Trophoblast cell (in vitro differentiated cells and primary cell): ENCODE measurements at regions not wholly inside any gene's neighbourhood (a gene's known extent, or its start where the extent isn't known, plus 50 kb on each side); places are given as distances from the start of the nearest gene placed in this dataset.
A peak's percentile ranks its signal among the peaks of the same experiment; 100 is the strongest.

Experiments
- DNase-seq, 2 donors: peaks; one replicate each; pipeline ENCODE4 v3.0.0-alpha.2; 2016
- H2AFZ ChIP-seq: 2 replicates; pipeline ENCODE4 v1.6.1; 2013; ENCODE audit warnings: low read length, moderate library complexity, mild to moderate bottlenecking; ENCODE audit not compliant: insufficient read depth, poor library complexity
- H2AK5ac ChIP-seq: 2 replicates; pipeline ENCODE4 v1.6.1; 2013; ENCODE audit warnings: mild to moderate bottlenecking, low read length
- H2BK120ac ChIP-seq: 2 replicates; pipeline ENCODE4 v1.6.1; 2013; ENCODE audit warnings: low read length, mild to moderate bottlenecking, moderate library complexity; ENCODE audit not compliant: insufficient read depth, poor library complexity
- H2BK12ac ChIP-seq: 2 replicates; pipeline ENCODE4 v1.6.1; 2013; ENCODE audit warnings: mild to moderate bottlenecking, low read length, moderate library complexity
- H2BK5ac ChIP-seq: 2 replicates; pipeline ENCODE4 v1.6.1; 2013; ENCODE audit warnings: low read length, low read depth, moderate library complexity, mild to moderate bottlenecking; ENCODE audit not compliant: poor library complexity
- H3K14ac ChIP-seq: 2 replicates; pipeline ENCODE4 v1.6.1; 2013; ENCODE audit warnings: mild to moderate bottlenecking, low read length
- H3K18ac ChIP-seq: 2 replicates; pipeline ENCODE4 v1.6.1; 2013; ENCODE audit warnings: mild to moderate bottlenecking, low read length
- H3K23ac ChIP-seq: 2 replicates; pipeline ENCODE4 v1.6.1; 2013; ENCODE audit warnings: low read length
- H3K27ac ChIP-seq: 2 replicates; pipeline ENCODE4 v1.5.1; 2013; ENCODE audit warnings: low read depth, mild to moderate bottlenecking, inconsistent platforms, low read length, moderate library complexity
- H3K27me3 ChIP-seq: 2 replicates; pipeline ENCODE4 v1.6.1; 2013; ENCODE audit warnings: inconsistent platforms, mild to moderate bottlenecking, low read length, moderate library complexity; ENCODE audit not compliant: insufficient read depth
- H3K36me3 ChIP-seq, 2 experiments: 1 replicate in 1 of 2; 2 replicates in 1 of 2; pipeline ENCODE4 v1.6.1; 2013; ENCODE audit warnings: low read length in 2 of 2, mild to moderate bottlenecking in 2 of 2, moderate library complexity in 1 of 2; ENCODE audit not compliant: insufficient read depth in 2 of 2, control insufficient read depth in 1 of 2
- H3K4ac ChIP-seq: 2 replicates; pipeline ENCODE4 v1.6.1; 2013; ENCODE audit warnings: low read depth, mild to moderate bottlenecking, low read length, moderate library complexity
- H3K4me1 ChIP-seq, 2 experiments: 1 replicate in 1 of 2; 2 replicates in 1 of 2; pipeline ENCODE4 v1.6.1; 2013; ENCODE audit warnings: low read length in 2 of 2, mild to moderate bottlenecking in 2 of 2, moderate library complexity in 1 of 2; ENCODE audit not compliant: insufficient read depth in 2 of 2, control insufficient read depth in 1 of 2
- H3K4me2 ChIP-seq: 2 replicates; pipeline ENCODE4 v1.6.1; 2013; ENCODE audit warnings: inconsistent platforms, mild to moderate bottlenecking, low read length, moderate library complexity
- H3K4me3 ChIP-seq: 2 replicates; pipeline ENCODE4 v1.5.1; 2013; ENCODE audit warnings: mild to moderate bottlenecking, low read depth, low read length, inconsistent platforms
- H3K79me1 ChIP-seq: one replicate; pipeline ENCODE4 v1.6.1; 2013; ENCODE audit warnings: low read length
- H3K79me2 ChIP-seq: 2 replicates; pipeline ENCODE4 v1.6.1; 2013; ENCODE audit warnings: low read length, mild to moderate bottlenecking; ENCODE audit not compliant: control insufficient read depth, insufficient read depth, poor library complexity
- H3K9ac ChIP-seq: 2 replicates; pipeline ENCODE4 v1.6.1; 2013; ENCODE audit warnings: mild to moderate bottlenecking, low read length
- H3K9me3 ChIP-seq: 2 replicates; pipeline ENCODE4 v1.6.1; 2013; ENCODE audit warnings: low read depth, mild to moderate bottlenecking, control low read depth, inconsistent platforms, low read length; ENCODE audit not compliant: insufficient read depth
- H4K12ac ChIP-seq: 2 replicates; pipeline ENCODE4 v1.6.1; 2013; ENCODE audit warnings: low read depth, mild to moderate bottlenecking, low read length, moderate library complexity
- H4K8ac ChIP-seq: 2 replicates; pipeline ENCODE4 v1.6.1; 2013; ENCODE audit warnings: low read depth, mild to moderate bottlenecking, low read length, moderate library complexity
- H4K91ac ChIP-seq: one replicate; pipeline ENCODE4 v1.6.1; 2013; ENCODE audit warnings: low read depth, mild to moderate bottlenecking, low read length, moderate library complexity
- WGBS: extraction: QIAGEN DNeasy Blood & Tissue Kit; methylation state at CpG from one replicate; pipeline ENCODE4 v1.1.7; 2013; ENCODE audit warnings: missing lambda C conversion rate; ENCODE audit not compliant: insufficient read length, insufficient coverage; ENCODE audit errors: extremely low coverage; 5-methylcytosine and 5-hydroxymethylcytosine counted together

DNA sequence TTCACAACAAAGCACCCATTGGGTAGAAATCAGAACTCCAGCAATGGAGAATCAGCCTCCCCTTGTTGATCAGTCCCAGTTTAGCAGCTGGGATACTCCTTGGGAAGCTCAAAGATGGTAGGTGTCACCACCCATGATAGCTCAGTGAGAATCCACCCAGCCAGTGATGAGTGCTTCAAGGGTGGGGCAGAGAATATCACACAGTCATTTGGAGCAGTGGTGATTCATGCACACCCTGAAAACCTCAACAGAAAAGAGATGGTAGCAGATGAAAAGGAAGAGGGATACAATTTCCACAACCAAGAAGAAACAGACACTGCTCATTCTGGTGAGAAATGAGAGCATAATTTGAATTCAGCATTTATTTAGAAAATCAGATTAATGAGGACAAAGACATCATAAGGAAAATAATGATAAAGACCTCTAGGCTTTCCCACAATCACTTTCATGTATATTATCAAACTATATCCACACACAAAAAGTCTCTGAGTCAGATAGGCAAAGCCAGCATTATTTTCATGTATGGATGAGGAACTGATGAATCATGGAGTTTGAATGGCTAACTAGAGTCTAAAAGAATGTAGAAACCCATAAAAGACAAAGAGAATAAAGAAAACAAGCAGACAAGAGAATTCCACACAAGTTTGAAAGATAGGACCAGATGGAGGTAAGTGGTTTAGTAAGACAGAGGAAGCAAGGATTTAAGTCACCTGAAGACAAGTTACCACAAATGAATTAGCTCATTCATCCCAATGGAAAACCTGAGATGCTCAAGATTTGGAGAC lies 82.9 kb downstream of the FEM1C start:
- Histone ChIP-seq H2AFZ (no peak overlapping the region), H3K27ac (no peak overlapping the region), H4K91ac (no peak overlapping the region), H4K12ac (no peak overlapping the region), H2BK5ac (no peak overlapping the region), H4K8ac (no peak overlapping the region), H3K79me1 (no peaks in the 10 kb centered on the region), H3K9me3 (no peaks in the 10 kb centered on the region), H3K14ac (no peak overlapping the region), H2BK12ac (no peak overlapping the region), H3K79me2 (no peaks in the 10 kb centered on the region), H3K4me1 (no peaks in the 10 kb centered on the region), H3K4ac (no peak overlapping the region), H3K18ac (no peak overlapping the region), H3K4me2 (no peak overlapping the region), H3K9ac (no peak overlapping the region), H3K23ac (no peak overlapping the region), H3K27me3 (no peaks in the 10 kb centered on the region), H2BK120ac (no peak overlapping the region), H2AK5ac (no peak overlapping the region), H3K36me3 (no peaks in the 10 kb centered on the region), H3K4me3 (no peak overlapping the region)
- DNase-seq: peak in 1 of 2 donors; percentile 88

DNA sequence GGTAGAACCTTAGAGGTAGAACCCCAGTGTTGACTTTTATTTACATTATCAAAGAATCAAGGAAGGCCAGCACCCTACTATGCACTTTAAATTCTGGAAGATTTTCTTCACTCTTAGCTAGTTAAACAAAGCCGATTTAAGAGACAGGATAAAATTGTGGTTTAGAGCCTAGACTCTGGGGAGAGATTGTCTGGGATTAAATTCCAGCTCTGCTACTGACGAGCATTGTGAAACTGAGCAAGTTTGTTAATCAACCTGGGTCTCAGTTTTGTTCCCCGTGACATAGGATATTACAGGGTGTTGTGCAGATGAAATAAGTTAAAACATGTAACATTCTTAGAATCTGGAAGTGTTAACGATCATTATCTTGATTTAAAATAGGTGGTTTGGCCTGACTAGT lies 83.5 kb downstream of the FEM1C start:
- Histone ChIP-seq H3K23ac (no peak overlapping the region), H3K14ac (no peak overlapping the region), H3K4me3 (no peak overlapping the region), H3K27ac (no peak overlapping the region), H3K36me3 (no peaks in the 10 kb centered on the region), H3K79me1 (no peaks in the 10 kb centered on the region), H3K4ac (no peak overlapping the region), H3K4me2 (no peak overlapping the region), H3K9me3 (no peaks in the 10 kb centered on the region), H3K9ac (no peak overlapping the region), H4K91ac (no peak overlapping the region), H4K8ac (no peak overlapping the region), H4K12ac (no peak overlapping the region), H3K4me1 (no peaks in the 10 kb centered on the region), H2AFZ (no peak overlapping the region), H2AK5ac (no peak overlapping the region), H3K18ac (no peak overlapping the region), H2BK120ac (no peak overlapping the region), H3K79me2 (no peaks in the 10 kb centered on the region), H2BK5ac (no peak overlapping the region), H3K27me3 (no peaks in the 10 kb centered on the region), H2BK12ac (no peak overlapping the region)
- no CpG with 5 or more reads among the region's 4 CpGs for WGBS
- peak in 1 of 2 donors; percentile 53 for DNase-seq

DNA sequence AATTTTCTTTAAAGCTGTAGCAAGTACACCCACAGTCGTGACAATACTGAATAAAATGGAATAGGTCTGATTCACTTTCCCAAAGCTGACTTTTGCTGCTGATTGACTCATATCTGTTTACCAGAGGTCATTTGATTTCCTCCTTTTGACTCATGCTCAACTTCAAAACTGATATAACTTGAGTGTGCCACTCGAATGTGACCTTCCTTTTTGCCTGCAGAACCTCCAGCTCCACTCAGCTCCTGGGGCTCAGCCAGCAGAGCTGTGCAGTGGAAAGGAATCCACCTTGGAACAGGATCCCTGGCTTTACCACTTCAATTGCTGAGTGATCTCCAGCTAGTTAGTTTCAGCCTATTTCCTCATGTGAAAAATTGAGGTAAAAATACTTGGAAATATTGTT lies 84.1 kb downstream of the FEM1C start:
- Histone ChIP-seq H3K27ac (no peak overlapping the region), H2AFZ (no peak overlapping the region), H4K12ac (no peak overlapping the region), H3K9me3 (no peaks in the 10 kb centered on the region), H3K27me3 (no peaks in the 10 kb centered on the region), H3K4me1 (no peaks in the 10 kb centered on the region), H3K23ac (no peak overlapping the region), H3K14ac (no peak overlapping the region), H3K4me3 (no peak overlapping the region), H2BK120ac (no peak overlapping the region), H3K79me2 (no peaks in the 10 kb centered on the region), H2AK5ac (no peak overlapping the region), H2BK12ac (no peak overlapping the region), H3K79me1 (no peaks in the 10 kb centered on the region), H3K36me3 (no peaks in the 10 kb centered on the region), H3K4ac (no peak overlapping the region), H4K8ac (no peak overlapping the region), H3K4me2 (no peak overlapping the region), H3K9ac (no peak overlapping the region), H3K18ac (no peak overlapping the region), H2BK5ac (no peak overlapping the region), H4K91ac (no peak overlapping the region)
- peak in 1 of 2 donors; percentile 77 for DNase-seq
- no CpG with 5 or more reads among the region's 2 CpGs for WGBS

DNA sequence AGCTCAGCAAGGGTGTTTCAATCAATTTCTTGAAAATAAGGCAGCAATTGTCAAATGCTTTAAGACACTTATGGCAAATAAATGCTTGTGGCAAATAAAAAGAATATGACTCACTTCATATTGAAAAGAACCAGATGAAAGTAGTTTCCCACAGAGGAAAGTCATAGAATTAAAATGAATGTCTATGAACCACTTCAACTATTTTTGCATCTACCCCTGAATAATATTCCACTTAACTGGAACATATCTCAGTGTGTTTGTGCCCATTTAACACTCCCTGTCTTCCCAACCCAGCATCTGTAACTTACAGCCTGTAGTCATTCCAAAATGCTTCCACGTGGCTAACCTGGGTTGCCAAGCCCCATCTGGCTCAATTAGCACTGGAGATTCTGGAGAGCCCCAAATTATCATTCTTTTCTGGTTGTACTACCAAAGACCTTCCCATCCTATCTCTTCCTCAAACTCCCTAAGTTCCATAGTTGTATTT lies 84.7 kb downstream of the FEM1C start:
- no peaks in the 10 kb centered on the region for H3K79me2 ChIP-seq
- H3K23ac ChIP-seq: no peak overlapping the region
- WGBS: no CpG with 5 or more reads among the region's 1 CpG
- H2AFZ ChIP-seq: no peak overlapping the region
- H3K4me1 ChIP-seq: no peaks in the 10 kb centered on the region
- H2AK5ac ChIP-seq: no peak overlapping the region
- DNase-seq: no peak
- H3K9ac ChIP-seq: no peak overlapping the region
- H3K9me3 ChIP-seq: no peaks in the 10 kb centered on the region
- no peaks in the 10 kb centered on the region for H3K27me3 ChIP-seq
- no peak overlapping the region for H4K91ac ChIP-seq
- no peak overlapping the region for H4K8ac ChIP-seq
- H3K4ac ChIP-seq: no peak overlapping the region
- H3K14ac ChIP-seq: no peak overlapping the region
- no peak overlapping the region for H3K4me2 ChIP-seq
- no peak overlapping the region for H3K18ac ChIP-seq
- H2BK5ac ChIP-seq: no peak overlapping the region
- H3K27ac ChIP-seq: no peak overlapping the region
- no peaks in the 10 kb centered on the region for H3K36me3 ChIP-seq
- no peak overlapping the region for H2BK12ac ChIP-seq
- H4K12ac ChIP-seq: no peak overlapping the region
- no peaks in the 10 kb centered on the region for H3K79me1 ChIP-seq
- no peak overlapping the region for H3K4me3 ChIP-seq
- no peak overlapping the region for H2BK120ac ChIP-seq
